Panc1 (cell line): ENCODE measurements at regions not wholly inside any gene's neighbourhood (a gene's known extent, or its start where the extent isn't known, plus 50 kb on each side); places are given as distances from the start of the nearest gene placed in this dataset.

Source experiments
- ATAC-seq: fragments of 200-7000 bp; cut with Tn5 transposase; 2 replicates; pipeline ENCODE4 v1.9.1; 2020; ENCODE audit warnings: mild to moderate bottlenecking, moderate library complexity
- BruUV-seq: library from RNA; stranded (reverse); fragments of 400-500 nt; replicated peaks from 2 replicates; lab custom pipeline; 2021; lab: Mats Ljungman, UMichigan
- CTCF ChIA-PET: fragments of 300-600 bp; sonication (Branson Sonifier 250); formaldehyde crosslinking; loops from one replicate; lab custom pipeline; 2022; ENCODE audit warnings: antibody characterized with exemption; lab: Charles Lee
- POLR2A ChIA-PET: fragments of 300-600 bp; sonication (Branson Sonifier 250); formaldehyde crosslinking; loops from one replicate; lab custom pipeline; 2022; ENCODE audit warnings: antibody characterized with exemption; lab: Charles Lee
- DNase-seq: peaks from one replicate; pipeline ENCODE4 v3.0.0-alpha.2; 2010; ENCODE audit warnings: low read depth, low spot score
- H3K27ac ChIP-seq: 2 replicates; pipeline ENCODE4 v1.5.1; 2011; ENCODE audit warnings: mild to moderate bottlenecking, low read length, inconsistent platforms
- H3K27me3 ChIP-seq: fragments of 200-500 bp; sonication (Bioruptor generic); 2 replicates; pipeline ENCODE4 v1.6.0; 2014; ENCODE audit warnings: low read length, inconsistent platforms; ENCODE audit not compliant: control insufficient read depth, insufficient read depth
- H3K36me3 ChIP-seq: fragments of 200-500 bp; sonication (Bioruptor generic); 2 replicates; pipeline ENCODE4 v1.5.1; 2014; ENCODE audit warnings: inconsistent platforms, mild to moderate bottlenecking, low read length, moderate library complexity; ENCODE audit not compliant: control insufficient read depth, insufficient read depth
- H3K4me1 ChIP-seq: 2 replicates; pipeline ENCODE4 v1.5.1; 2011; ENCODE audit warnings: inconsistent platforms, mild to moderate bottlenecking, low read length, moderate library complexity; ENCODE audit not compliant: control insufficient read depth, insufficient read depth
- H3K4me3 ChIP-seq, 2 experiments: 2 replicates each; pipeline ENCODE4 v1.5.1; 2011 to 2012; ENCODE audit warnings: low read depth in 2 of 2, low read length in 2 of 2, mild to moderate bottlenecking in 2 of 2, inconsistent platforms in 1 of 2, moderate library complexity in 1 of 2
- H3K9me3 ChIP-seq: fragments of 200-500 bp; sonication (Bioruptor generic); 2 replicates; pipeline ENCODE4 v1.5.1; 2014; ENCODE audit warnings: low read depth, mild to moderate bottlenecking, inconsistent platforms, low read length, moderate library complexity; ENCODE audit not compliant: control insufficient read depth, insufficient read depth
- POLR2AphosphoS5 ChIP-seq: IDR thresholded peaks from 2 replicates; pipeline ENCODE4 v1.6.1; 2012; ENCODE audit warnings: mild to moderate bottlenecking, low read depth, low read length, moderate library complexity
- SIN3A ChIP-seq: IDR thresholded peaks from 2 replicates; pipeline ENCODE4 v1.6.1; 2012; ENCODE audit warnings: low read depth, mild to moderate bottlenecking, low read length, moderate library complexity, borderline replicate concordance; ENCODE audit not compliant: insufficient read depth
- TCF7L2 ChIP-seq: IDR thresholded peaks from 2 replicates; pipeline ENCODE4 v1.6.1; 2011; ENCODE audit warnings: mild to moderate bottlenecking, low read depth, low read length, inconsistent platforms
- in situ Hi-C: cut with HindIII; loops from 2 replicates; pipeline ENCODE4 v1.10.0; 2016; ENCODE audit warnings: low sequenced_read_pairs, low pct_unique_long_range_greater_than_20kb
- intact Hi-C: fragments of 100-400 bp; cut with micrococcal nuclease; formaldehyde crosslinking; loops from one replicate; pipeline ENCODE4 v1.10.0; 2022; ENCODE audit not compliant: unreplicated experiment
- TF ChIP-seq, protein P1 (sequence below): fragments of 450-650 bp; IDR thresholded peaks from 2 replicates; pipeline ENCODE4 v1.5.1; 2017; ENCODE audit warnings: mild to moderate bottlenecking
- TF ChIP-seq, protein P2 (sequence below), 2 experiments: IDR thresholded peaks; 2 replicates each; pipeline ENCODE4 v1.6.1; 2011 to 2012; ENCODE audit warnings: low read depth in 2 of 2, control low read depth in 1 of 2, low read length in 1 of 2, mild to moderate bottlenecking in 1 of 2, moderate library complexity in 1 of 2; ENCODE audit not compliant: insufficient read depth in 1 of 2

DNA sequence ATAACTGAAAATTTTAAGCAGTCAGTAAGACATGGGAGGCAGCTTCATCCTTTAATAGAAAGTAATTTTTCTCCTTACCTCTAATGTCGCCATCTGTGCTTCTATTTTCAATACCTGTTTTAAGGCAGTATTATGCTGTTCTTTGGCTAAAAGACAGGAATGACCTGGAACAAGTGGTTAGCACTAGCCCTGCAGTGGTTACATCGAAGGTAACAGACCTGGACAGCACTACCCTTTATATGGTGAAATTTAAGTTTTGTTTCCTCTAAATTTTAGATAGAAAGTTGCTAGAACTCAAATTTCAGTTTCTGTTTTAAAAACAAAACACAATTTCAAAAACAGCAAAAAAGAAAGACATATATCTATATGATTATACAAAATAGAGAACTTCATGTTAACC lies 534.1 kb upstream of the CDH6 start:
- Histone ChIP-seq H3K4me3 (no peak overlapping the region), H3K36me3 (no peaks in the 10 kb centered on the region), H3K4me1 (no peaks in the 10 kb centered on the region), H3K27me3 (no peaks in the 10 kb centered on the region), H3K27ac (no peak overlapping the region), H3K9me3 (no peaks in the 10 kb centered on the region)
- no TSS peak for BruUV-seq
- no peak for ATAC-seq
- DNase-seq, result no peak
- TF ChIP-seq, protein P1, sequence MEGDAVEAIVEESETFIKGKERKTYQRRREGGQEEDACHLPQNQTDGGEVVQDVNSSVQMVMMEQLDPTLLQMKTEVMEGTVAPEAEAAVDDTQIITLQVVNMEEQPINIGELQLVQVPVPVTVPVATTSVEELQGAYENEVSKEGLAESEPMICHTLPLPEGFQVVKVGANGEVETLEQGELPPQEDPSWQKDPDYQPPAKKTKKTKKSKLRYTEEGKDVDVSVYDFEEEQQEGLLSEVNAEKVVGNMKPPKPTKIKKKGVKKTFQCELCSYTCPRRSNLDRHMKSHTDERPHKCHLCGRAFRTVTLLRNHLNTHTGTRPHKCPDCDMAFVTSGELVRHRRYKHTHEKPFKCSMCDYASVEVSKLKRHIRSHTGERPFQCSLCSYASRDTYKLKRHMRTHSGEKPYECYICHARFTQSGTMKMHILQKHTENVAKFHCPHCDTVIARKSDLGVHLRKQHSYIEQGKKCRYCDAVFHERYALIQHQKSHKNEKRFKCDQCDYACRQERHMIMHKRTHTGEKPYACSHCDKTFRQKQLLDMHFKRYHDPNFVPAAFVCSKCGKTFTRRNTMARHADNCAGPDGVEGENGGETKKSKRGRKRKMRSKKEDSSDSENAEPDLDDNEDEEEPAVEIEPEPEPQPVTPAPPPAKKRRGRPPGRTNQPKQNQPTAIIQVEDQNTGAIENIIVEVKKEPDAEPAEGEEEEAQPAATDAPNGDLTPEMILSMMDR, result no peak
- TF ChIP-seq SIN3A (no peak), TCF7L2 (no peak), POLR2AphosphoS5 (no peak)
- TF ChIP-seq, protein P2, sequence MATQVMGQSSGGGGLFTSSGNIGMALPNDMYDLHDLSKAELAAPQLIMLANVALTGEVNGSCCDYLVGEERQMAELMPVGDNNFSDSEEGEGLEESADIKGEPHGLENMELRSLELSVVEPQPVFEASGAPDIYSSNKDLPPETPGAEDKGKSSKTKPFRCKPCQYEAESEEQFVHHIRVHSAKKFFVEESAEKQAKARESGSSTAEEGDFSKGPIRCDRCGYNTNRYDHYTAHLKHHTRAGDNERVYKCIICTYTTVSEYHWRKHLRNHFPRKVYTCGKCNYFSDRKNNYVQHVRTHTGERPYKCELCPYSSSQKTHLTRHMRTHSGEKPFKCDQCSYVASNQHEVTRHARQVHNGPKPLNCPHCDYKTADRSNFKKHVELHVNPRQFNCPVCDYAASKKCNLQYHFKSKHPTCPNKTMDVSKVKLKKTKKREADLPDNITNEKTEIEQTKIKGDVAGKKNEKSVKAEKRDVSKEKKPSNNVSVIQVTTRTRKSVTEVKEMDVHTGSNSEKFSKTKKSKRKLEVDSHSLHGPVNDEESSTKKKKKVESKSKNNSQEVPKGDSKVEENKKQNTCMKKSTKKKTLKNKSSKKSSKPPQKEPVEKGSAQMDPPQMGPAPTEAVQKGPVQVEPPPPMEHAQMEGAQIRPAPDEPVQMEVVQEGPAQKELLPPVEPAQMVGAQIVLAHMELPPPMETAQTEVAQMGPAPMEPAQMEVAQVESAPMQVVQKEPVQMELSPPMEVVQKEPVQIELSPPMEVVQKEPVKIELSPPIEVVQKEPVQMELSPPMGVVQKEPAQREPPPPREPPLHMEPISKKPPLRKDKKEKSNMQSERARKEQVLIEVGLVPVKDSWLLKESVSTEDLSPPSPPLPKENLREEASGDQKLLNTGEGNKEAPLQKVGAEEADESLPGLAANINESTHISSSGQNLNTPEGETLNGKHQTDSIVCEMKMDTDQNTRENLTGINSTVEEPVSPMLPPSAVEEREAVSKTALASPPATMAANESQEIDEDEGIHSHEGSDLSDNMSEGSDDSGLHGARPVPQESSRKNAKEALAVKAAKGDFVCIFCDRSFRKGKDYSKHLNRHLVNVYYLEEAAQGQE (IDR thresholded peaks at IDR 0.05; ENCODE audit: insufficient read depth in 1 of 2, low read depth in 2 of 2, low read length in 1 of 2), result no peak
- ChIA-PET POLR2A (no interaction called here), CTCF (no interaction called here)
- intact Hi-C loops (no loop called here), in situ Hi-C loops (no loop called here)

DNA sequence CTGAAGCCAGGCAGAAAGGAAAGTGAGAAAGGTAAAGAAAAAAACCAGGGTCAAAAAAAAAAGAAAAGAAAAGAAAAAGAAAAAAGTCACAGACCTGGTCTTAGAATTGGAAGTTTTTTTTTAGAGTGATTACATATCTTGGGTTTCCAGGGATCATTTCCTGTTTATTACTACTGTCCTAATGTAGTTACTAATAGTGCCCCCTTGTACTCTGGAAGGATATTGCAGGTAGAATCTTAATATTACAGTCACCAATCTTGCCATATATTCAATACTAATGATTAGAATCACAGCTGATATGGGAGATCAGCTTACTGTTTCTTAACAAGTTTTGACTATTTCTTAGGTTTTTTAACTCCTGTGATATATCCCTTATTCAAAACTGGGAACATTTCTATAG lies 543.2 kb upstream of the CDH6 start:
- H3K27me3 ChIP-seq, result no peaks in the 10 kb centered on the region
- POLR2A ChIA-PET, result no interaction called here
- CTCF ChIA-PET, result no interaction called here
- DNase-seq (no peak), ATAC-seq (no peak)
- BruUV-seq, result no TSS peak
- intact Hi-C loops, result no loop called here
- in situ Hi-C loops, result no loop called here
- H3K9me3 ChIP-seq, result no peaks in the 10 kb centered on the region
- H3K36me3 ChIP-seq, result no peaks in the 10 kb centered on the region
- no peaks in the 10 kb centered on the region for H3K4me1 ChIP-seq
- H3K27ac ChIP-seq, result no peak overlapping the region
- TF ChIP-seq POLR2AphosphoS5, result no peak
- TF ChIP-seq, protein P1, result peak; percentile 4; the same call in 1 of the 2 replicates
- no peak overlapping the region for H3K4me3 ChIP-seq

DNA sequence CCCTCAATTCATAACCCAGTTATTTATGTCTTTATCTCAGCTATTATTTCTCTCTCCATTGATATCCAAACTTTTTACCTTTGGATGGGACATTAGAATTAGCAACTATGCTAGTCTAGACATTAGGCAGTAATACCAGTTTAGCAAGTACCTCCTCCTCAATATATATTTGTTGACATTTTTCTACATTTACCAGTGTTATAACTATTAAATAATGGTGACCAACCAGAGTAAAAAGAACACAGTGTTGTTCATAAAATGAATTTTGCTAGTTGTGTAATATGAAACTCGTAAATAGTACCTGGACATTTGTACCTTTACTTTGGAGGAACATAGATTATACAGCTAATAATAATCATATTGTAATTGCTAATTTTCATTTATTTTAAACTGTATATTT lies 554.6 kb upstream of the CDH6 start:
- BruUV-seq, result no TSS peak
- Histone ChIP-seq H3K27ac (no peak overlapping the region), H3K27me3 (no peaks in the 10 kb centered on the region), H3K4me3 (no peak overlapping the region), H3K9me3 (peaks cover 8% of the 10 kb centered on the region; the same call in 1 of the 2 replicates), H3K4me1 (no peaks in the 10 kb centered on the region), H3K36me3 (no peaks in the 10 kb centered on the region)
- ATAC-seq (no peak), DNase-seq (no peak)
- ChIA-PET CTCF (no interaction called here), POLR2A (no interaction called here)
- TF ChIP-seq, protein P2 (IDR thresholded peaks at IDR 0.05; ENCODE audit: insufficient read depth in 1 of 2, low read depth in 2 of 2, low read length in 1 of 2), result no peak
- TF ChIP-seq SIN3A, result no peak
- no peak for TF ChIP-seq TCF7L2
- no peak for TF ChIP-seq POLR2AphosphoS5
- TF ChIP-seq, protein P1, result no peak
- intact Hi-C loops (no loop called here), in situ Hi-C loops (no loop called here)
